Activated T-cell treated with anti-CD3 and anti-CD28 coated beads for 24 hours (primary cell): ENCODE measurements at regions not wholly inside any gene's neighbourhood (a gene's known extent, or its start where the extent isn't known, plus 50 kb on each side); places are given as distances from the start of the nearest gene placed in this dataset.

ENCODE experiments used
- DNase-seq: peaks from one replicate; pipeline ENCODE4 v3.0.0-alpha.2; 2020; ENCODE audit warnings: low read depth

DNA sequence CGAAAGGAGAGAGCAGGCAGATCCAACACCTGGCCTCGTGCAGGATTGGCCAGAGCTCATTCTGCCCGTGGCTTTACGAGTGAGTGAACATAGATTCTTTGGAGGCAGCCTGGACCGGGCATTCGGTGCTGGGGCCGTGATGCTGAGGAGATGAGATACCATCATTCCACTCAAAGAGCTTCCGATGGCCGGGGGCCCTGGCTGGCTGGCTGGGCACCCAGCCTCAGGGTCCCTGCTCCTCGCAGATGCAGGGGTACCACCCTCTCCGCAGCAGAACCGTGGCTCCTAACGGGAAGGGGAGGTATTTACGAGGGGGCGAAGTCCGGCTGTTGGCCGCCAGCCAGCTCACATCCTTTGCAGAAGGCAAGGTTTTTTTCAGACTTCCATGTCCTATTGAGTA is 66.1 kb upstream of the FOXF1 start:
- DNase-seq = no peak

DNA sequence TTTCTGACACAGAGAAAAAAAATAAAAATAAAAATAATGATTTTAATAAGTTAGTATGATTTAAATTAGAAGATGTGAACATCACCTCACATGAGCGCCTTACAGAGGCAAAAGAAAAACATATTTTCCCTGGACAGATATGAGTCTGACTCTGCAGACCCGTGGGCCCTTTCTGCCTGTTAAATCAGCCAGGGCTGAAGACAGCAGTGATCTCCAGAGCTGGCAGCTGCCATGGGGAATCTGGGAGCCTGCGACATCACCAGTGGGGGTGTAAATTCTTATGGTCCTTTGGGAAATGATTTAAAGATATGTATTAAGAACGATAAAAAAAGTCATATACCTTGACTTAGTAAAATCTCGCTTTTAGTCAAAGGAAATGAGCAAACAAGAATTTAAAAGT is 65.7 kb upstream of the FOXF1 start:
- no peak for DNase-seq

DNA sequence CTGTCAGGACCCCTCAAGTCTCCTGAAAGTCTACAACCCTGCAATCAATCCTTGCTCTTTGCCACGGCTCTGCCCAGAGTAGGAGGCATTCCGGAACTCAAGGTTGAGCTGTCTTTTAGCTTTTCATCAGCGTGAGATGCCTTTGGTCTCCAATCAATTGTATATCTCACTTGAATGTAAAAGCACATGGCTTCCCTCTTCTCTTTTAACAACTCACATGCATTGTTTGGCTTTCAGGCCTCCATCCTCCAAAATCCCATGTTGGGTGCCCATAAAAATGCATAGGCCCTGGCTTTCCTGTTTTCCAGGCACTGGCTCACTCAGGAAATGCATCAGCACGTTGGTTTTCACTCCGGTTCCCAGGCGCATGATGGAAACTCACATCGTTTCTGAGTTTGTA is 64.0 kb upstream of the FOXF1 start:
- no peak for DNase-seq

DNA sequence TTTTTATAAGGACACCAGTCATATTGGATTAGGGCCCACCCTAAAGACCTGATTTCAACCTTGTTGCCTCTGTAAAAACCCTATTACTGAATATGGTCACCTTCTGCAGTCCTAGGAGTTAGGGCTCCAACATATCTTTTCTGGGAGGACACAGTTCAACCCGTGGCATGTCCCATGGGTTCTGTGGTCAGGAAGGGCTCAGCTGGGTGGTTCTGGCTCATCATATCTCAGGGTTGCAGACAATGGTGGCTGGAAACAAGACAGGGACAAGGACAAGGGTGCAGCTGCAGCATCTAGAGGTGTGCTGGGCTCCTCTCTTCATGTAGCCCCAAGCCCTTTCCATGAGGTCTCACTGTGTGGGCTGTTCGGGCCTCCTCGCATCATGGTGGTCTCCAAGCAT is 63.1 kb upstream of the FOXF1 start:
- no peak for DNase-seq

DNA sequence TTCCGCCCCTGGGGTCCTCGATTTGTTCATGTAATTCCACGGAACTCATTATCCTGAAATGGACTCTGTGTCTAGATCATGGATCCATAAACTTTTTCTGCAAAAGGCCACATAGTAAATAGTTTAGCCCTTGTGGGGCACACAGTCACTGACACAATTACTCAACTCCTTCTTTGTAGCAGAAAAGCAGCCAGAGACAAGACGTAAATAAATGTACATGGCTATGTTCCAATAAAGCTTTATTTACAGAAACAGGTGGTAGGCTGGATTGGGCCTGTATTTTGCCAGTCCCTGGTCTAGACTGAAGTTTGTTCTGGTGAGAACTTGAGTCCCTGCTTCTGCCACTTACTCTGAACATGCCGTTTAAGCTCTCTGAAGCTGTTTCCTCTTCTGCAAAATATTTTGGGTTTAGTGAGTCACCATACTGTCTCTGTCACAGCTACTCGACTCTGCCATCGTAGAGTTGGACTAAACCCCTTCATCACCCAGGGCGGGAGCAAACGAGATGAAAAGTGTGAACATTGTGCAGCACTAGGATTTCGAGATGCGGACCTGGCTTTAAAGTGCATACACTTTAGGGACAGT is 61.9 kb upstream of the FOXF1 start:
- DNase-seq = no peak

DNA sequence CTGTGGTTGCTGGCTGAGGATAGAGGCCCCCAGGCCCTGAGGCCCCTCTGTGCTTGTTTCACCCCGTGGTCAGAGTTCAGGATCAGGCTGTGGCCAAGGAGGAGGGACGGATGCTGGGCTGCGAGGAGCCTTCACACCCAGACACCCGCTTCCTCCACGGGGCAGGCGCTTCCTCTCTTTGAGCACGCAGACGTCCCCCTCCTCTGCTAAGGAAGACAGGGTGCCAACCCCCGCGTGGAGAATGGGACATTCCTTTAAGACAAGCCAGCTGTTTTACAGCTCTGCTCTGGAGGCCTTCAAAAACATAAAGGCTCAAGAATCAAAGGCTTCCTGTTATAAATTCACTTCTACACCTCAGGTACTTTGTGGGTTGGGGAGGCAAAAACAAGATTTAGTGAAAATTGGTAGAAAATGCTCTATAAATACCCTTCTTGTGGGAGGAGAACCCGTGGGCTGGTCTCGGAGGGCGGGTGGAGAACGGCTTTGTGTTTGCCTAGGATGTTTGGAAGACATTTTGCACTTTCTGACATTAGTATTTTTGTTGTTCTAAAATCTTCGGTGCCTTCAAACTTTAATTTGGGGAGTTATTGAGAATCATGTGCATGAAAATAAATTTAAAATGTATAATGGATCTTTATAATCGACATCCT is 60.8 kb upstream of the FOXF1 start:
- no peak for DNase-seq

DNA sequence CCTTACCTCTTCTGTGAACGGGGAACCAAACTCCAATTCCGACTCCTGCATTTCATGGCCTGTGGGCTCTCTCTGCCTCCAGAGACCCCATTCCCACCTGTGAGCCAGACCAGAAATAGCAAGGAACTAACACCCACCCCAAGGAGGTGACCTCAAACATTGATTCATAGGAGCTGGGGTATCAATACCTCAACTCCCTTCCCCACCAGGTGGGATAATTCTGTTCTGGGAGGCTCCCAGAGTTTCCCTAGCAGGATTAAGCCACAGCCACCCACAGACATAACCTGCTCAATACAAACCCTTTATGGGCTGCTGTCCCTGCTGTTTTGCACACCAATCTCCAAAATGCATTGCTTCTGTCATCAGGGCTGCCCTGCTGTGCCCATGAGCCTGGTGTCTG is 59.6 kb upstream of the FOXF1 start:
- DNase-seq = no peak

DNA sequence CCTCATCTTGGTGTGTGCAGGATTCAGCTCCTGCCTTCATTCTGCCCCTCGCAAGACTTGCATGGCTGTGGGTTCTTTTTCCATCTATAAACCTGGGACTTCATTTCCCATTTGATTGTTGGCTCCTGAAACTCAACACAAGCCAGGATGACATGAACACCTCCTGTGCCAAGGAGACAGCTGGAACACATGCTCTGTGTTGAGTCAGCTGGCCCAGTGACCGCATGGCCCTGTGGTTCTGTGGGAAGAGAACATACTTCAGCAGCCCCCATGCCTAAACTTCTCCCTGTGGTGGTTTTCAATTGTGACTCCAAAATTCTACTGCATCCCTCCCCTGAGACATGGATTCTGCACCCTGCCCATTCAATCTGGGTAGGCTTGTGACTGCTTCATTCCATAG is 57.9 kb upstream of the FOXF1 start:
- DNase-seq = no peak

DNA sequence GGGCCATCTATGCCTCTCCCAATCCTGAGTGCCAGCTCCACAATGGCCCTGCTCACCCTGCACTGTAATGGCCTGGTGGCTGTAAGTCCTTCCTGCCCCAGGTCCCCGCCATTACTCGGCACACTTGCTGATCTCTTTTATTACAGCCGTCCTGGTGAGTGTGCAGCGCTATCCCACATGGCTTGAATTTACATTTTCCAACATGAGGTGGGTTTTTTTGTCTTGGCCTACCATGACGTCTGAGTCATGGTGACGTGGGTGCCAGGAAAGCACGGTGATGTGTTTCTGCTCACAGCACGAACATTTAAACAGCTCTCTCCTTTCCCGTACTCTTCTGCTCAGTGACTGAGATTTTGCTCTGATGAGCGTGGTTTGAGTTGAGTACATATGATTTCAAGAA is 55.2 kb upstream of the FOXF1 start:
- DNase-seq = no peak

DNA sequence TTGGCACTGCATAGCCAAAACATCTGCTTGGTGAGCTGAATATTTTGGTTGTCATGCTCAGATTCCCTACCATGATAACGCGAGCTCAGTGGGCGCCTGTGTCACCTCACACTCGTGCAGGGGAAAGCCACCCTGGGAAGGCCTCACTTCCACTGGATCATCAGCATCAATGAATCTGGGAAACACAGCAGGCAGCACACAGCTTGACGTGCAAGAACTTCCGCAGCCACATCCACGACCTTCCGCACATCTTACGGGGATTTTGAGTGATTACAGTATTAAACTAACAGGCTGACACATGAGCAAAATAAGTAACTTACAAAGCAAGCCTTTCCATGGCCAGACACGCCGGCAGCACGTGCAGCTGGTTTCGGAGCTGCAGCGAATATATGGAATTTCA is 54.7 kb upstream of the FOXF1 start:
- DNase-seq = no peak

DNA sequence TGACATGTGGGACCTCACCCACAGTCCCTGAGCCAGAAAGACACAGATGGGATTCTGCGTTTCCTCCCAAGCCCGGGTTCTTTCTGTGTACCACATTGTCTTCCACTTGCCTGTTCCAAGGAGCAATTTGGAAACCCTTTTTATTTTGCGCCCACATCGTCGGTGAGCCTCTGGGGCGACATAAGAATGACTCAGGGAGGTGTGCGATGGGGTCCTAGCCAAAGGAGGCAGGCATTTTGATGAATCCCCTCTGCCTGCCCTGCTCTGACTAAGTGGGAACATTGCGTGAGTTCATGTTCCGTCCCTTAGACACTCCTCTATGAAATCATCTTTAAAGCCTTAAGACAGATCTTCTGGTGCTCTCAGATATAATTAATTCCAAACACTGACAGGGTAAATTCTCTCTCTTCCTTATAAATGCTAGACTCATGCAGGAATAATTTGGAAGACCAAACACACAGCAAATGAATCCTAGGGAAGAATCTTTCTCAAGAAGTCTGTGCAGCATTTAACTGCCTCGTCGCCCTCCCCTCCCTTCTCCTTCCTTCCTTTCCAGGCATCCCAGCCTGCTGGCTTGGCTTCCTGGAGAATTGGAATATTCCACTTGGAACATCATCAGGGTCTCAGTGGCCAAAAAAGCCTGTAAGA is 52.7 kb upstream of the FOXF1 start:
- no peak for DNase-seq

DNA sequence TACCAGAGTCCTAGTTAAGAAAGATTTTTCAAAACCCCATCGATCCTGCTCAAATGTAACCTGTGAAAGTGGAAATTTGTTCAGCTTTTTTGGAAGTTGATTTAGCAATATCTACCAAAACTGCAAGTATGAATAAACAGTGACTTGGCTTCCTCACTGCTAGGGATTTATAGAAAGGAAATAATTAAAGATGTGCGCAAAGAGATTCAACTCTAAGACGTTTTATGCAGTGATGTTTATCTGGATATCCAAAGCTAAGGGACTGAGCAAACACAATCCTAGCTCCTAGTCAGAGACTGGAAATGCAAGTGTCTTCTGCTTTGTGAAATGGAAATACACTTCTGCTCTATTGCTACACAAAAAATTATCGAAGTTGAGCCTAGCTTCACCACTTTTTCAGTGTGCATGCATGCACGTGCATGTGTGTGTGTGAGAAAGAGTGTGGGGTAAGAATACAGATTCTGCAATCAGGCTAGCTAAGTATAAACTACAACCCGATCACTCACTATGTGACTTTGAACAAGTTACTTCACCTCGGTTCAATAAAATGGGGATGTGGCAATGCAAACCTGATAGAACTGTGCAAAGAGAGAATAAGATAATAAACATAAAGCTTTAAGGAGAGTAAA is 52.1 kb upstream of the FOXF1 start:
- no peak for DNase-seq

DNA sequence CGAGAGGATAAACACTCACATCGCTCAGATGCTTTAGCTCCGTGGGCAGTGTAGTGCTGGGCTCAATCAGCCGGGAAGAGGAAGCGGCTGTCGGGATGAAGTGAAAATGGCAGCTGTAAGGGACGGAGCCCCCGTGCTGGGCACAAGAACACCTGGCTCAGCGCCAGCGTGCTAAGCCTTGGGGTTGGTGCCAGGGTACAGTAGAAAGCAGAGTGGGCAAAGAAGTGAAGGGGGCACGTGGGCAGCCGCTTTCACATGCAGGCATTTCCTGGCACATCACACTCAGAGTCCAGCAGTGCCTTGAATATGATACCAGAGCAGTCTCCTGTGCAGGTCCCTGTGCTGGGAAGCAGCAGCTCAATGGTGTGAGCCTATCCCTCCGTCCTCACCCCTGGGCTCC is 51.1 kb upstream of the FOXF1 start:
- DNase-seq = no peak
